HFFc6 (cell line): ENCODE measurements at regions not wholly inside any gene's neighbourhood (a gene's known extent, or its start where the extent isn't known, plus 50 kb on each side); places are given as distances from the start of the nearest gene placed in this dataset.

Experiments
- DNase-seq: peaks from one replicate; pipeline ENCODE4 v3.0.0-alpha.2; 2018
- H3K27ac Mint-ChIP-seq: 2 replicates; pipeline ENCODE4 v1.8.0; 2020; ENCODE audit warnings: mild to moderate bottlenecking, mixed read lengths
- H3K27me3 Mint-ChIP-seq: 2 replicates; pipeline ENCODE4 v1.8.0; 2021; ENCODE audit warnings: mild to moderate bottlenecking, moderate library complexity, mixed read lengths; ENCODE audit not compliant: insufficient read depth
- H3K36me3 Mint-ChIP-seq: 2 replicates; pipeline ENCODE4 v1.8.0; 2021; ENCODE audit warnings: low read depth, mixed read lengths
- H3K4me1 Mint-ChIP-seq: 2 replicates; pipeline ENCODE4 v1.8.0; 2020; ENCODE audit warnings: low read depth, mixed read lengths
- H3K4me3 Mint-ChIP-seq: 2 replicates; pipeline ENCODE4 v1.8.0; 2020; ENCODE audit warnings: mild to moderate bottlenecking, moderate library complexity, mixed read lengths
- H3K9me3 Mint-ChIP-seq: 2 replicates; pipeline ENCODE4 v1.8.0; 2020; ENCODE audit warnings: mild to moderate bottlenecking, mixed read lengths
- TF ChIP-seq, protein P1 (sequence below): fragments of 200-600 bp; sonication (generic); IDR thresholded peaks from 2 replicates; pipeline ENCODE4 v1.5.0; 2021; ENCODE audit warnings: antibody characterized with exemption, mild to moderate bottlenecking

DNA sequence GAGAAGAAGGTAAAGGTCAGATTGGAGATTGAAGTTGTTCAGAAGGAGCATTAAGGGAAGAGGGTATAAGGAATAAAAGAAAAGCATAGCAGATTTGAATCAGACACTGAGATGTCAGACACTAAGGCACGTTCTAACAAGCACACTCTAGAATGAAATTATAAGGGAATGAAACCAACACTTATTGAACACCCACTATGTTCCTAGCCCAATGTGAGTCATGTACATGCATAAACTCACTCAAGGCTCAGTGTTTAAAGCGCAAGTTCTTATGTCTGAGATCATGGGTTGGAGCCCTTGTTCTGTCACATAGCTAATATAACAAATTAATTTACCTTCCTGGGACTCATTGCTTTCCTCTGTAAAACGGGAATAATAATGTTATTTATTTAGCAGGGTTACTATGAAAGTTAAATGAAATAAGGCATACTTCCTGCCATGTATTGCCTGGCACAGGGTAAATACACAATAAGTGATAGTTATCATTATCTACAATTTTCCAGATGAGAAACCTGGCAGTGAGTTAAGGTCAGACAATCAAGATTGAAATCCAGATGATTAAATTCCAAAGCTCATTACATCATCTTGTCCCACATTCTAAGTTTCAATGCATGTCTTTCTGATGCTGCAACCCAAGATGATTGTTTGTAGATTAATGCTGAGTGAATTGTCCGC, 68.3 kb upstream of the DACH1 start:
- no peak for DNase-seq
- H3K36me3 Mint-ChIP-seq, result peaks cover 6% of the 10 kb centered on the region; the same call in 1 of the 2 replicates
- no peaks in the 10 kb centered on the region for H3K27me3 Mint-ChIP-seq
- no peak overlapping the region for H3K27ac Mint-ChIP-seq
- TF ChIP-seq, protein P1, sequence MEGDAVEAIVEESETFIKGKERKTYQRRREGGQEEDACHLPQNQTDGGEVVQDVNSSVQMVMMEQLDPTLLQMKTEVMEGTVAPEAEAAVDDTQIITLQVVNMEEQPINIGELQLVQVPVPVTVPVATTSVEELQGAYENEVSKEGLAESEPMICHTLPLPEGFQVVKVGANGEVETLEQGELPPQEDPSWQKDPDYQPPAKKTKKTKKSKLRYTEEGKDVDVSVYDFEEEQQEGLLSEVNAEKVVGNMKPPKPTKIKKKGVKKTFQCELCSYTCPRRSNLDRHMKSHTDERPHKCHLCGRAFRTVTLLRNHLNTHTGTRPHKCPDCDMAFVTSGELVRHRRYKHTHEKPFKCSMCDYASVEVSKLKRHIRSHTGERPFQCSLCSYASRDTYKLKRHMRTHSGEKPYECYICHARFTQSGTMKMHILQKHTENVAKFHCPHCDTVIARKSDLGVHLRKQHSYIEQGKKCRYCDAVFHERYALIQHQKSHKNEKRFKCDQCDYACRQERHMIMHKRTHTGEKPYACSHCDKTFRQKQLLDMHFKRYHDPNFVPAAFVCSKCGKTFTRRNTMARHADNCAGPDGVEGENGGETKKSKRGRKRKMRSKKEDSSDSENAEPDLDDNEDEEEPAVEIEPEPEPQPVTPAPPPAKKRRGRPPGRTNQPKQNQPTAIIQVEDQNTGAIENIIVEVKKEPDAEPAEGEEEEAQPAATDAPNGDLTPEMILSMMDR, result no peak
- H3K4me3 Mint-ChIP-seq, result no peak overlapping the region
- H3K4me1 Mint-ChIP-seq, result no peaks in the 10 kb centered on the region
- H3K9me3 Mint-ChIP-seq, result peaks cover 35% of the 10 kb centered on the region

DNA sequence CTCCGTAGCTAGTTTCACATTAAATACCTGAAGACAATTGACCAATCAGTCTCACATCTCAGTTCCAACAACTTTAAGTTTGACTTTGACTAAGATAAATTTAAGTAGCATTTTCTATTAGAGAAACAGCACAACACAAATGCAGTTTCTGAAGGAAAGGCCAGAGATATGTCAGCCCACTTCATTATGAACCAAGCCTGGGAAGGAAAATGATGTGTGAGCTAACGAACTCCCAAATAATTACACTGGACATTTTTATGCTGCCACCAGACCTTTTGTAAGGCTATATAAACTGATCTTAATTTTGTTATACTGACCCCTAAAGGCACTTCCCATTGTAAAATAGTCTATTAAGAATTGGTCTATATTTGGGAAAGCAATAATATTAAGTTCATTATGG, 57.9 kb upstream of the DACH1 start:
- H3K27me3 Mint-ChIP-seq, result no peaks in the 10 kb centered on the region
- H3K9me3 Mint-ChIP-seq, result peaks cover 24% of the 10 kb centered on the region
- no peaks in the 10 kb centered on the region; the same call in 1 of the 2 replicates for H3K36me3 Mint-ChIP-seq
- no peak overlapping the region for H3K4me3 Mint-ChIP-seq
- TF ChIP-seq, protein P1, result no peak
- H3K27ac Mint-ChIP-seq, result no peak overlapping the region
- no peak for DNase-seq
- no peaks in the 10 kb centered on the region for H3K4me1 Mint-ChIP-seq

DNA sequence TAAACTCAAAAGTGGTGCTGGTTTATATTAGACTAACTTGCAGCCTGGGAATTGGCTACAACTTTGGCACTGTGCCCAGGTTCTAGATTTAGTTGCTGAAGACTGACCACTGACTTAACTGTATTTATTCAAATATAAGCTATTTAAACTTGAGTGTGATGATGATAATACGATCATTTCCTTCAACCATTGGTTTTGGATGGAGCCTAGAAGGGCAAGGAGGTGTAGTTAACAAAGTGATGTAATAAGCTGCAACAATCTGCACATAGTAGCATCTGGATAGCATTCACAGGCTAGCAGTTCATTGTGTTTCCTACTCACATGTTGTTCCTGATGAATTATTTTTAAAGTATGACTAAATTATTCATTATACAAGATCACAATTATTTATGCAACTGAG, 55.2 kb upstream of the DACH1 start:
- Mint-ChIP-seq H3K9me3 (peaks cover 12% of the 10 kb centered on the region), H3K36me3 (no peaks in the 10 kb centered on the region), H3K4me3 (no peak overlapping the region), H3K4me1 (no peaks in the 10 kb centered on the region), H3K27ac (no peak overlapping the region), H3K27me3 (no peaks in the 10 kb centered on the region)
- TF ChIP-seq, protein P1, result no peak
- DNase-seq, result no peak
